AG04450 (cell line): ENCODE measurements at regions not wholly inside any gene's neighbourhood (a gene's known extent, or its start where the extent isn't known, plus 50 kb on each side); places are given as distances from the start of the nearest gene placed in this dataset.

Experiments used
- CTCF ChIA-PET: fragments of 300-600, 350-600 bp; formaldehyde crosslinking; extraction: SDS; loops from one replicate; lab custom pipeline; 2022; ENCODE audit warnings: antibody characterized with exemption, inconsistent platforms; lab: Charles Lee
- POLR2A ChIA-PET: fragments of 350-600 bp; formaldehyde crosslinking; extraction: SDS; loops from one replicate; lab custom pipeline; 2021; ENCODE audit warnings: antibody characterized with exemption, inconsistent platforms; lab: Yijun Ruan, JAX
- DNase-seq: peaks from one replicate; pipeline ENCODE4 v3.0.0-alpha.2; 2011; ENCODE audit warnings: low read depth, low spot score
- H3K27ac ChIP-seq: one replicate; pipeline ENCODE4 v1.5.1; 2012; ENCODE audit warnings: low read depth, low read length, control low read depth
- H3K27me3 ChIP-seq: one replicate; pipeline ENCODE4 v1.6.0; 2012; ENCODE audit warnings: low read length; ENCODE audit not compliant: control insufficient read depth, insufficient read depth
- H3K4me3 ChIP-seq: 2 replicates; pipeline ENCODE4 v1.5.1; 2011; ENCODE audit warnings: mild to moderate bottlenecking, low read depth, low read length, control low read depth
- H3K9me3 ChIP-seq: 2 replicates; pipeline ENCODE4 v1.5.1; 2012; ENCODE audit warnings: low read length; ENCODE audit not compliant: control insufficient read depth, insufficient read depth
- TF ChIP-seq, protein P1 (sequence below): IDR thresholded peaks from 2 replicates; pipeline ENCODE4 v1.5.1; 2011; ENCODE audit warnings: low read depth, low read length, control low read depth, inconsistent platforms

- Histone ChIP-seq H3K9me3 (peaks cover 6% of the 10 kb centered on the region), H3K27me3 (no peaks in the 10 kb centered on the region), H3K27ac (no peak overlapping the region), H3K4me3 (no peak overlapping the region)
- POLR2A ChIA-PET = no interaction called here
- DNase-seq = no peak
- CTCF ChIA-PET = no interaction called here
- TF ChIP-seq, protein P1, sequence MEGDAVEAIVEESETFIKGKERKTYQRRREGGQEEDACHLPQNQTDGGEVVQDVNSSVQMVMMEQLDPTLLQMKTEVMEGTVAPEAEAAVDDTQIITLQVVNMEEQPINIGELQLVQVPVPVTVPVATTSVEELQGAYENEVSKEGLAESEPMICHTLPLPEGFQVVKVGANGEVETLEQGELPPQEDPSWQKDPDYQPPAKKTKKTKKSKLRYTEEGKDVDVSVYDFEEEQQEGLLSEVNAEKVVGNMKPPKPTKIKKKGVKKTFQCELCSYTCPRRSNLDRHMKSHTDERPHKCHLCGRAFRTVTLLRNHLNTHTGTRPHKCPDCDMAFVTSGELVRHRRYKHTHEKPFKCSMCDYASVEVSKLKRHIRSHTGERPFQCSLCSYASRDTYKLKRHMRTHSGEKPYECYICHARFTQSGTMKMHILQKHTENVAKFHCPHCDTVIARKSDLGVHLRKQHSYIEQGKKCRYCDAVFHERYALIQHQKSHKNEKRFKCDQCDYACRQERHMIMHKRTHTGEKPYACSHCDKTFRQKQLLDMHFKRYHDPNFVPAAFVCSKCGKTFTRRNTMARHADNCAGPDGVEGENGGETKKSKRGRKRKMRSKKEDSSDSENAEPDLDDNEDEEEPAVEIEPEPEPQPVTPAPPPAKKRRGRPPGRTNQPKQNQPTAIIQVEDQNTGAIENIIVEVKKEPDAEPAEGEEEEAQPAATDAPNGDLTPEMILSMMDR = no peak
Observed at GRCh38 chr20:41978875-41979274, 360.7 kb upstream of the CHD6 start.

- TF ChIP-seq, protein P1 = no peak
- DNase-seq = no peak
- ChIA-PET CTCF (no interaction called here), POLR2A (no interaction called here)
- Histone ChIP-seq H3K27me3 (no peaks in the 10 kb centered on the region), H3K4me3 (no peak overlapping the region), H3K27ac (no peak overlapping the region), H3K9me3 (peaks cover 6% of the 10 kb centered on the region)
Observed at GRCh38 chr20:41978246-41978790, 360.1 kb upstream of the CHD6 start.

GRCh38 chr20:41969656-41970055 lies 351.5 kb upstream of the CHD6 start:
- ChIA-PET POLR2A (no interaction called here), CTCF (no interaction called here)
- no peaks in the 10 kb centered on the region for H3K27me3 ChIP-seq
- no peak overlapping the region for H3K4me3 ChIP-seq
- TF ChIP-seq, protein P1 = no peak
- H3K27ac ChIP-seq = no peak overlapping the region
- H3K9me3 ChIP-seq = peaks cover 20% of the 10 kb centered on the region
- DNase-seq = no peak

DNA sequence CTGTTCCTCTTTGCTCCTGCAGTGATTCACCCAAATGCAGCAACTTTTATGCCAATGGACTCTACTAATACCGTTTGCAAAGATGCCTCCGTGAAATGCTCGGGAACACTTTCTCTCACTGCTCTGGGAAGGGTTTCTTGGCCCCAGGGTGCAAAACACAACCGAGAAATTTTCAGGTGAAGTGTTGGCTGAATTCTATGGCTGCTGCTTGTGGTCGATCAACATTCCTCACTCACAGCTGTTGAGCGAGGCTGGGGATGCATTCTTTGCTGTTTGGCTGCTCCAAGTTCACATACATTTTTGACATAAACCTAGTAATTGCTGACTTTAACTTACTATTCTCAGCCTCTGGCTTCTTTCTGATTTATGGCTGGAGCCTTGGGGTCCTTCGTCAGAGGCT lies 342.0 kb upstream of the CHD6 start:
- TF ChIP-seq, protein P1 = no peak
- CTCF ChIA-PET = no interaction called here
- Histone ChIP-seq H3K9me3 (peaks cover 16% of the 10 kb centered on the region; the same call in 1 of the 2 replicates), H3K27ac (no peak overlapping the region), H3K27me3 (no peaks in the 10 kb centered on the region), H3K4me3 (no peak overlapping the region)
- POLR2A ChIA-PET = no interaction called here
- DNase-seq = no peak

- Histone ChIP-seq H3K27me3 (no peaks in the 10 kb centered on the region), H3K9me3 (peaks cover 16% of the 10 kb centered on the region; the same call in 1 of the 2 replicates), H3K4me3 (no peak overlapping the region), H3K27ac (no peak overlapping the region)
- POLR2A ChIA-PET = no interaction called here
- DNase-seq = no peak
- TF ChIP-seq, protein P1 = no peak
- CTCF ChIA-PET = no interaction called here
Observed at GRCh38 chr20:41958391-41958790, 340.2 kb upstream of the CHD6 start.
